ENCODE measurements at regions not wholly inside any gene's neighbourhood (a gene's known extent, or its start where the extent isn't known, plus 50 kb on each side); places are given as distances from the start of the nearest gene placed in this dataset.

- FAIRE-seq, result no peak
- H3K36me3 ChIP-seq (ENCODE audit: insufficient read depth, low read length), result no peaks in the 10 kb centered on the region
- no peaks in the 10 kb centered on the region for H3K9me3 ChIP-seq (ENCODE audit: insufficient read depth, low read depth, low read length)
- no peaks in the 10 kb centered on the region for H3K36me3 Mint-ChIP-seq (ENCODE audit: low read depth, unreplicated experiment)
- no peak overlapping the region for H3K27ac Mint-ChIP-seq (ENCODE audit: unreplicated experiment)
- no peaks in the 10 kb centered on the region for H4K20me1 ChIP-seq (ENCODE audit: insufficient read depth, low read length)
- H3K9ac ChIP-seq (ENCODE audit: low read length), result no peak overlapping the region
- H3K27me3 Mint-ChIP-seq (ENCODE audit: low read depth, unreplicated experiment), result no peaks in the 10 kb centered on the region
- H2AFZ ChIP-seq (ENCODE audit: low read depth, low read length), result no peak overlapping the region
- DNase-seq (ENCODE audit: low read depth), result no peak
- H3K27me3 ChIP-seq (ENCODE audit: insufficient read depth, low read length), result no peaks in the 10 kb centered on the region
- no peak for TF ChIP-seq EZH2 (IDR thresholded peaks at IDR 0.05; ENCODE audit: insufficient read depth, low read length)
- H3K9me3 Mint-ChIP-seq (ENCODE audit: unreplicated experiment), result no peaks in the 10 kb centered on the region
- H3K79me2 ChIP-seq (ENCODE audit: insufficient read depth, low read length), result no peaks in the 10 kb centered on the region
- no peak overlapping the region for H3K27ac ChIP-seq (ENCODE audit: low read depth, low read length)
- H3K4me3 ChIP-seq (ENCODE audit: insufficient read depth, low read depth, low read length), result no peak overlapping the region
- no peak overlapping the region for H3K4me2 ChIP-seq (ENCODE audit: low read length)
- no peaks in the 10 kb centered on the region for H3K4me1 Mint-ChIP-seq (ENCODE audit: low read depth, unreplicated experiment)
- H3K4me3 Mint-ChIP-seq (ENCODE audit: unreplicated experiment), result no peak overlapping the region
- H3K4me1 ChIP-seq (ENCODE audit: insufficient read depth, low read length), result no peaks in the 10 kb centered on the region
Measured at GRCh38 chr2:192854031-192854430, 659.3 kb upstream of the TMEFF2 start.

- Histone ChIP-seq H3K4me2 (ENCODE audit: low read length) (no peak overlapping the region), H3K9ac (ENCODE audit: low read length) (no peak overlapping the region), H4K20me1 (ENCODE audit: insufficient read depth, low read length) (no peaks in the 10 kb centered on the region), H3K9me3 (ENCODE audit: insufficient read depth, low read depth, low read length) (no peaks in the 10 kb centered on the region), H3K4me1 (ENCODE audit: insufficient read depth, low read length) (no peaks in the 10 kb centered on the region), H3K36me3 (ENCODE audit: insufficient read depth, low read length) (no peaks in the 10 kb centered on the region), H3K27me3 (ENCODE audit: insufficient read depth, low read length) (no peaks in the 10 kb centered on the region), H3K27ac (ENCODE audit: low read depth, low read length) (no peak overlapping the region), H3K79me2 (ENCODE audit: insufficient read depth, low read length) (no peaks in the 10 kb centered on the region), H2AFZ (ENCODE audit: low read depth, low read length) (no peak overlapping the region), H3K4me3 (ENCODE audit: insufficient read depth, low read depth, low read length) (no peak overlapping the region)
- TF ChIP-seq EZH2 (IDR thresholded peaks at IDR 0.05; ENCODE audit: insufficient read depth, low read length) (no peak), CTCF (IDR thresholded peaks at IDR 0.05; ENCODE audit: insufficient read depth, low read depth, low read length) (no peak)
- no peak for FAIRE-seq
- no peak overlapping the region for H3K4me3 Mint-ChIP-seq (ENCODE audit: unreplicated experiment)
- H3K4me1 Mint-ChIP-seq (ENCODE audit: low read depth, unreplicated experiment), result no peaks in the 10 kb centered on the region
- DNase-seq (ENCODE audit: low read depth), result no peak
- H3K9me3 Mint-ChIP-seq (ENCODE audit: unreplicated experiment), result no peaks in the 10 kb centered on the region
- no peaks in the 10 kb centered on the region for H3K36me3 Mint-ChIP-seq (ENCODE audit: low read depth, unreplicated experiment)
- no peak overlapping the region for H3K27ac Mint-ChIP-seq (ENCODE audit: unreplicated experiment)
- no peaks in the 10 kb centered on the region for H3K27me3 Mint-ChIP-seq (ENCODE audit: low read depth, unreplicated experiment)
Measured at GRCh38 chr2:192828947-192829346, 634.2 kb upstream of the TMEFF2 start.

GRCh38 chr2:192828175-192828574 lies 633.4 kb upstream of the TMEFF2 start:
- Mint-ChIP-seq H3K4me3 (ENCODE audit: unreplicated experiment) (no peak overlapping the region), H3K4me1 (ENCODE audit: low read depth, unreplicated experiment) (no peaks in the 10 kb centered on the region), H3K36me3 (ENCODE audit: low read depth, unreplicated experiment) (no peaks in the 10 kb centered on the region), H3K27ac (ENCODE audit: unreplicated experiment) (no peak overlapping the region), H3K9me3 (ENCODE audit: unreplicated experiment) (no peaks in the 10 kb centered on the region), H3K27me3 (ENCODE audit: low read depth, unreplicated experiment) (no peaks in the 10 kb centered on the region)
- Histone ChIP-seq H3K27me3 (ENCODE audit: insufficient read depth, low read length) (no peaks in the 10 kb centered on the region), H3K79me2 (ENCODE audit: insufficient read depth, low read length) (no peaks in the 10 kb centered on the region), H4K20me1 (ENCODE audit: insufficient read depth, low read length) (no peaks in the 10 kb centered on the region), H3K4me2 (ENCODE audit: low read length) (no peak overlapping the region), H3K9ac (ENCODE audit: low read length) (no peak overlapping the region), H2AFZ (ENCODE audit: low read depth, low read length) (no peak overlapping the region), H3K4me1 (ENCODE audit: insufficient read depth, low read length) (no peaks in the 10 kb centered on the region), H3K36me3 (ENCODE audit: insufficient read depth, low read length) (no peaks in the 10 kb centered on the region), H3K4me3 (ENCODE audit: insufficient read depth, low read depth, low read length) (no peak overlapping the region), H3K9me3 (ENCODE audit: insufficient read depth, low read depth, low read length) (no peaks in the 10 kb centered on the region), H3K27ac (ENCODE audit: low read depth, low read length) (no peak overlapping the region)
- DNase-seq (ENCODE audit: low read depth) (no peak), FAIRE-seq (no peak)
- TF ChIP-seq EZH2 (IDR thresholded peaks at IDR 0.05; ENCODE audit: insufficient read depth, low read length), result no peak
- TF ChIP-seq CTCF (IDR thresholded peaks at IDR 0.05; ENCODE audit: insufficient read depth, low read depth, low read length), result no peak
